Ovary (tissue), 7 donors: ENCODE measurements at regions not wholly inside any gene's neighbourhood (a gene's known extent, or its start where the extent isn't known, plus 50 kb on each side); places are given as distances from the start of the nearest gene placed in this dataset.

ENCODE experiments used
- DNase-seq, 5 donors: peaks; one replicate each; pipeline ENCODE4 v3.0.0-alpha.2; 2019 to 2020
- H3K27ac ChIP-seq, 2 donors: fragments of 200-600 bp; one replicate each; pipeline versions ENCODE4 v1.5.1 to v1.8.0; 2019 to 2022
- H3K27me3 ChIP-seq: fragments of 200-600 bp; one replicate; pipeline ENCODE4 v1.8.0; 2022
- H3K36me3 ChIP-seq: fragments of 200-600 bp; sonication (generic); one replicate; pipeline ENCODE4 v1.5.1; 2019
- H3K4me1 ChIP-seq: one replicate; pipeline ENCODE4 v1.8.1; 2013; ENCODE audit warnings: mild to moderate bottlenecking, moderate library complexity; ENCODE audit not compliant: insufficient read depth
- H3K4me3 ChIP-seq: fragments of 200-600 bp; sonication (generic); one replicate; pipeline ENCODE4 v1.5.1; 2017
- H3K9me3 ChIP-seq, 2 donors: fragments of 200-600 bp in 1 of 2; sonication (generic) in 1 of 2; one replicate each; pipeline versions ENCODE4 v1.5.1 to v1.8.1; 2013 to 2019; ENCODE audit warnings: mild to moderate bottlenecking in 1 of 2, moderate library complexity in 1 of 2
- CTCF ChIP-seq, 3 donors: fragments of 450-650 bp in 2 of 3; fragments of 200-600 bp in 1 of 3; IDR thresholded peaks; one replicate each; pipeline versions ENCODE4 v1.5.1 to v1.8.0; 2016 to 2022; ENCODE audit warnings: antibody characterized with exemption in 3 of 3, mild to moderate bottlenecking in 1 of 3
- EP300 ChIP-seq: sonication (generic); formaldehyde crosslinking; IDR thresholded peaks from one replicate; pipeline ENCODE4 v1.6.1; 2017; ENCODE audit warnings: antibody characterized with exemption
- POLR2A ChIP-seq: fragments of 450-650 bp; IDR thresholded peaks from one replicate; pipeline ENCODE4 v1.6.1; 2017; ENCODE audit warnings: antibody characterized with exemption, mild to moderate bottlenecking, moderate library complexity
- WGBS, 3 donors: extraction: QIAGEN DNeasy Blood & Tissue Kit in 1 of 3; methylation state at CpG; one replicate each; pipeline versions ENCODE4 v1.1.5 to v1.1.7; 2013 to 2017; 5-methylcytosine and 5-hydroxymethylcytosine counted together
- intact Hi-C, 4 donors: fragments of 100-400 bp; cut with DNase I; formaldehyde crosslinking; loops; one replicate each; pipeline versions ENCODE4 v1.11.0 to v1.15.1; 2022 to 2023
- donor health status: DM: no; HTN: no; CAD: no; lungs with moderate emphysema.
- donor health status: DM: no; HTN: no; CAD: no.
- donor health status: Bipolar disorder and iron deficiency.
- donor health status: DM: no; HTN: no; CAD: no.
- donor health status: DM: yes; HTN: yes; CAD: no.

- H3K27me3 ChIP-seq = no peaks in the 10 kb centered on the region
- TF ChIP-seq EP300 (no peak), POLR2A (no peak), CTCF (IDR thresholded peaks at IDR 0.05) (no peak)
- H3K9me3 ChIP-seq = no peaks in the 10 kb centered on the region
- H3K4me1 ChIP-seq = no peaks in the 10 kb centered on the region
- H3K4me3 ChIP-seq = no peak overlapping the region
- no peaks in the 10 kb centered on the region for H3K36me3 ChIP-seq
- no peak for DNase-seq
- H3K27ac ChIP-seq = no peak overlapping the region
- intact Hi-C loops = no loop called here
Observed at GRCh38 chr22:22040908-22041307, 58.3 kb upstream of the TOP3B start.

GRCh38 chr22:22040472-22040871 lies 57.9 kb upstream of the TOP3B start:
- intact Hi-C loops = no loop called here
- Histone ChIP-seq H3K4me3 (no peak overlapping the region), H3K27me3 (no peaks in the 10 kb centered on the region), H3K36me3 (no peaks in the 10 kb centered on the region), H3K27ac (no peak overlapping the region), H3K9me3 (no peaks in the 10 kb centered on the region), H3K4me1 (no peaks in the 10 kb centered on the region)
- 72 to 83% (median 76%) methylated on average over 3 of the region's 3 CpGs for WGBS, 3 donors
- TF ChIP-seq POLR2A (no peak), CTCF (IDR thresholded peaks at IDR 0.05) (no peak), EP300 (no peak)
- no peak for DNase-seq

GRCh38 chr22:22039286-22040074 lies 56.9 kb upstream of the TOP3B start:
- no peaks in the 10 kb centered on the region for H3K27me3 ChIP-seq
- 45 to 60% (median 57%) methylated on average over 4 of the region's 4 CpGs for WGBS, 3 donors
- no peak for TF ChIP-seq POLR2A
- intact Hi-C loops = no loop called here
- H3K4me1 ChIP-seq = no peaks in the 10 kb centered on the region
- H3K36me3 ChIP-seq = no peaks in the 10 kb centered on the region
- no peak for DNase-seq
- no peaks in the 10 kb centered on the region for H3K9me3 ChIP-seq
- no peak overlapping the region for H3K27ac ChIP-seq
- no peak overlapping the region for H3K4me3 ChIP-seq

- 88 to 94% (median 89%) methylated on average over 1 of the region's 1 CpG for WGBS, 3 donors
- intact Hi-C loops = no loop called here
Observed at GRCh38 chr22:22038178-22038880, 55.7 kb upstream of the TOP3B start.

More at GRCh38 chr22:22038178-22038880, 55.7 kb upstream of the TOP3B start:
- H3K4me1 ChIP-seq = no peaks in the 10 kb centered on the region
- no peak for TF ChIP-seq EP300
- TF ChIP-seq CTCF (IDR thresholded peaks at IDR 0.05) = no peak
- no peak for TF ChIP-seq POLR2A
- H3K27me3 ChIP-seq = no peaks in the 10 kb centered on the region
- H3K36me3 ChIP-seq = no peaks in the 10 kb centered on the region
- no peak overlapping the region for H3K4me3 ChIP-seq
- H3K27ac ChIP-seq = no peak overlapping the region
- no peak for DNase-seq
- no peaks in the 10 kb centered on the region for H3K9me3 ChIP-seq
